ENCODE measurements at regions not wholly inside any gene's neighbourhood (a gene's known extent, or its start where the extent isn't known, plus 50 kb on each side); places are given as distances from the start of the nearest gene placed in this dataset.

- peak; percentile 50 for DNase-seq (ENCODE audit: low spot score)
Measured at GRCh38 chr7:106196460-106197021, 84.4 kb upstream of the SYPL1 start.

GRCh38 chr7:106193661-106194060 lies 81.5 kb upstream of the SYPL1 start:
- no peak for DNase-seq (ENCODE audit: low spot score)

DNA sequence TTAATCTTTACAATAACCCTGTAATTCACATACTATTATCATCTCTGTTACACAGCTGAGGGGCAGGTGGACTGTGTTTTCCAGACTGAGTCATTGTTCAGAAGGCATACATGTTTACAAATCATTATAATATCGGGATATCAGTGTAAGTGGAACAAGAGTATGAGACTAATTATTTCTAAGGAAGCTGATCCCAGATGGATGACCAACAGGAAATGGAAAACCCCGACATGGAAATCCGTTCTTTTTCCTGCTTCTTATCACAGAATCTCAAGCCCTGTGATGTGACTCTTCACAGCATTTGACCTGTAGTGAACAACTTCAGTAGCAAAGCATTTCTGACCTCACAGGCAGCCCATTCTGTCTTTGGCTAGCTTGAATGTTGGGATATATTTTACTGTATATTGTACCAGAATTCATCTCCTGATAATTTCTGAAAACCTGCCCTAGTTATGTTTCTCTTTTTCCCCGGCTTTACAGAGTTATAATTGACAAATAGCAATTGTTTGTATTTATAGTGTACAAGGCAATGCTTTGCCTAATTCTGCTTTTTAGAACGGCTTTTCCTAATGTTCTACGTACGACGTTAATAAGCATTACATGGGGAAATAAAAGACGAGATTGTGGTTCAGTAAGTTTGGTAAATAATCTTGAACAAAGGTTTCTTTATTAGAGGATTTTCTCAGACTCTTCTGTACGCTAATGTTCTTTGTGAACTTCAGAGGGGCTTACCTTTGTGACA lies 78.6 kb upstream of the SYPL1 start:
- DNase-seq (ENCODE audit: low spot score) = no peak

DNA sequence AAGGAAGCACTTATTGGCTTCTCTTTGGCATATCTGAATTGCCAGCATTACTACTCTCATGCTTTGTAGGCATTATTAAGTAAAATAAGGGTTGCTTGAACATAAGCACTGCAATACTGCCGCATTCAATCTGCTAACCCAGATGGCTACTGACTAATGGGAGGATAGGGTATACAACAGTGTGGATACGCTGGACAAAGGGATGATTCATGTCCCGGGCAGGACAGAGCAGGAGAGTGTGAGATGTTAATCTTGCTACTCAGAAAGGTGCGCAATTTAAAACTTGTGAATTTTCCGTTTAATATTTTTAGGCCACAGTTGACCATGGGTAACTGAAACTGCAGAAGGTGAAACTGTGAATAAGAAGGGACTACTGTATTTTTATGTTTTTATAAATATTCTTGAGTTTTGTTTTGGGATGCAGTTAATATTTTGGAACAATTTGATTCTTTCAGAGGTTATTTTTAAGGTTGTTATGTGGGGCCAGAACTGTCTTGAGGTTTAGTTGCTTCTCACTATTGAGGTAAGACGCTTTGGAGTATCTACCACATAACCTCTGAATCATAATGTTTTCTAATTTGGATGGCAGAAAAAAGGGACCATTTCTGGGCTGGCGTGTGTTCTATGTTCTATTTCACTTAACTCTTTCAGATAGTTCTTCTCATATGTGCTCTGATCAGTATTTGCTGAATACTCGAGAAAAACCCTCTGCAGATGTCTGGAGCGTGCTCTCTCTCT lies 75.7 kb upstream of the SYPL1 start:
- DNase-seq (ENCODE audit: low spot score) = no peak

- no peak for DNase-seq (ENCODE audit: low spot score)
Measured at GRCh38 chr7:106185719-106186118, 73.6 kb upstream of the SYPL1 start.

DNA sequence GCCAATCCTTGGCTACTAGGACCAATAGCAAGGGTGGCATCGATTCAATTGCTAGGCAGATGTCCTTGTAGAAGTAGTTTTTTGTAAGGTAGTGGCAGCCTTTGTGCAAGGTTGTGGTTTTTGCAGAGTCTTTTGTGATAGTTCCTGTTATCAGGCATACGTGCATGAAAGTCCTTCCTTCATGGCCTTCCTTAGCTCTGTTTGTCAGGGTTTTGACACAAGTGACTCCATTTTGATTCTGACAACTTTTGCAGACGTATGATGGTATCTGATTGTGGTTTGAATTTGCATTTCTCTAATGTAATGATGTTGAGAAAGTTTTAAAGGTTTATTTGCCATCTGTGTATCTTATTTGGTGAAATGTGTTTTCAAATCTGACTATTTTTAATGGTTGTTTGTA lies 71.8 kb upstream of the SYPL1 start:
- no peak for DNase-seq (ENCODE audit: low spot score)

DNA sequence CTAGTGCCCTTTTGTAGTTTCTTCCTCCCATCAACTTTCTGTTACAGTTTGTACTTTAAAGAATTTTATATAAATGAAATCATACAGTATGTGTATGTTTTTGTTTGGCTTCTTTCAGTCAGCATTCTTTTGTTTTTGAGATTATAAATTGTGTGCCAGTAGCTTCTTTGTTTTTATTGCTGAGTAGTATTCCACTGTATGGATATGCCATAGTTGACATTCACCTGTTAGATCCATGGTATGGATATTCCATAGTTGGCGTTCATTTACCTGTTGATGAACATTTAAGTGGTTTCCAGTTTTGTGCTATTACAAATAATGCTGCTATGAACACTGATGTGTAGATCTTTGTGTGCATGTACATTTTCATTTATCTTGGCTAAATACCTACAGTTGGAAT lies 70.8 kb upstream of the SYPL1 start:
- DNase-seq (ENCODE audit: low spot score) = no peak

DNA sequence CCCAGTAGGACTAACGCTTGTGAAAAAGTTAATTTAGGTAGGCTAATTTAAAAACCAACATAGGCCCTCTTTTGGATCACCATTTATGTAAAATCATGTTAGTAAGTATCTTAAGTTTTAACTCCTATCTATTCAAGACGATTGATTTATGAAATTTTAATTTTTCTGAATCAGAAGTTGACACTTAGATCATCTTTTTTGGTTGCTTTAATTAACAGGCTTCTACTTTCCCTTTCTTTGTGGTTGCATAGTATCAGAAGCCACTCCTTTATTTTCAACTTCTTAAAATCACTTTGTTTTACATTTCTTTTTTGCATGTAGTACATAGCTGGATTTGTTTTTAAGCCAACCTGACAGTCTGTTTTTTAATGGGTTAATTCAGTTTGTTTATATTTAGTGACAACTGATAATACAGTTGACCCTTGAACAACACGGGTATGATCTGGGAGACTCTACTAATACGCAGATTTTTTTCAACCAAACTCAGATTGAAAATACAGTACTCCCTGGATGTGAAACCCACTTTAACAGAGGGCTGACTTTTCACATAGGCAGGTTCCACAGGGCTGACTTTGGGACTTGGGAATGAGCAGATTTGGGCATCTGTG lies 69.7 kb upstream of the SYPL1 start:
- DNase-seq (ENCODE audit: low spot score) = no peak

- no peak for DNase-seq (ENCODE audit: low spot score)
Measured at GRCh38 chr7:106180721-106181120, 68.6 kb upstream of the SYPL1 start.

DNA sequence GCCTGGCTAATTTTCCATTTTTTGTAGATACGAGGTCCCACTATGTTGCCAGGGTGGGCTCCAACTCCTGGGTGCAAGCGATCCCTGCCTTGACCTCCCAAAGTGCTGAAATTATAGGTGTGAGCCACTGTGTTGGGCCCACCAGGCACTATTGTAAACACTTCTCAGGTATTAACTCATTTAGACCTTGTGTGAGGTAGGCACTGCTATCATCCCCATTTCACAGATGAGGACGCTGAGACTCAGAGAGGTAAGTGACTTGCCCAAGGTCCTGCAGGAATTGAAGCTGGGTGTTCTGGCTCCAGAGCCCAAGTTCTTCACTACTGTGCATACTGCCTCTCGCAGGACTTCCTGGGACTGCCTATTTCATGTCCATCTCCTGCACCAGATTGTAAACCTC lies 67.1 kb upstream of the SYPL1 start:
- no peak for DNase-seq (ENCODE audit: low spot score)

GRCh38 chr7:106178593-106179134 lies 66.6 kb upstream of the SYPL1 start:
- DNase-seq (ENCODE audit: low spot score) = no peak

- no peak for DNase-seq (ENCODE audit: low spot score)
Measured at GRCh38 chr7:106177738-106178592, 65.9 kb upstream of the SYPL1 start.

GRCh38 chr7:106177300-106177690 lies 65.2 kb upstream of the SYPL1 start:
- DNase-seq (ENCODE audit: low spot score) = no peak

DNA sequence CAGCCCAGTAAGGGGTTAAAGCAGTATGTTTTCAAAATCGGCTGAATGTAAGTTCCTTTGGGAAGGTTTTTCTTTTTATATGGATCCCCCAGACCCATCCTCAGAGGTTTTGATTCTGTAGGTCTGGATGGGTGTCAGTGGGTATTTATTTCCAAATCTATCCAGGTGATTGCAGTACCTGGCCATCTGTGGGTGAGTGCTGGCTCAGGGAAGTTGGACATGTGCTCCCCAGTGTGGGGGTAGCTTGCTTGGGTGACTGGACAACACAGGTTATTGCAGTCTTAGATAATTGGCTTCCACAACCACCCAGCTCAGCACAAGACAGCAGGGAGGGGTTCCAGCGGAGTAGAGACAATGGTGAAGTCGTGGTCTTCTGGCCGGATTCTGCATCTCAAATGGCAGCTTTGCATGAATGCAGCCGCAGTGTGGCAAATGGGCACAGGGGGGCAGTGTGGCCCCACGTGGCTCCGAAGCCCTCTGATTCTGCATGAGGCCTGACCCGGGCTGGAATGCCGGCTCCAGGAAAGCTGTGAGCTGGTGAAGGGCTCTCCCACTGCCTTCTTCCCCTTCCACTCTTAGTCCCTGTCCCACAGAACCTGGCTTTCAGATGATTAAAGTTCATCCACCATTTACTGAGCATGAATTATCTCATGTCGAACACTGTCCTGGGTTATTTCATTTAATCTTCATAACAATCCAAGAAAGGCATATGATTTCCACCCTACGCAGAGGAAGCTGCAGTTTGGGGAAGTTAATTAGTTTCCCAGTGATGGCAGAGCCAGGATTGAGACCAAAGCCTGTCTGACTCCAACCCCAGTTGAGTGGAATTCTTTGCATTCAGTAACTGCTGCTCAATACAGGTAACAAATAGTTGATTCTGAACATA lies 64.5 kb upstream of the SYPL1 start:
- DNase-seq (ENCODE audit: low spot score) = peak; percentile 74

- no peak for DNase-seq (ENCODE audit: low spot score)
Measured at GRCh38 chr7:106175507-106175906, 63.4 kb upstream of the SYPL1 start.

GRCh38 chr7:106170651-106171050 lies 58.5 kb upstream of the SYPL1 start:
- DNase-seq (ENCODE audit: low spot score) = no peak

GRCh38 chr7:106169821-106170610 lies 57.9 kb upstream of the SYPL1 start:
- DNase-seq (ENCODE audit: low spot score) = no peak

DNA sequence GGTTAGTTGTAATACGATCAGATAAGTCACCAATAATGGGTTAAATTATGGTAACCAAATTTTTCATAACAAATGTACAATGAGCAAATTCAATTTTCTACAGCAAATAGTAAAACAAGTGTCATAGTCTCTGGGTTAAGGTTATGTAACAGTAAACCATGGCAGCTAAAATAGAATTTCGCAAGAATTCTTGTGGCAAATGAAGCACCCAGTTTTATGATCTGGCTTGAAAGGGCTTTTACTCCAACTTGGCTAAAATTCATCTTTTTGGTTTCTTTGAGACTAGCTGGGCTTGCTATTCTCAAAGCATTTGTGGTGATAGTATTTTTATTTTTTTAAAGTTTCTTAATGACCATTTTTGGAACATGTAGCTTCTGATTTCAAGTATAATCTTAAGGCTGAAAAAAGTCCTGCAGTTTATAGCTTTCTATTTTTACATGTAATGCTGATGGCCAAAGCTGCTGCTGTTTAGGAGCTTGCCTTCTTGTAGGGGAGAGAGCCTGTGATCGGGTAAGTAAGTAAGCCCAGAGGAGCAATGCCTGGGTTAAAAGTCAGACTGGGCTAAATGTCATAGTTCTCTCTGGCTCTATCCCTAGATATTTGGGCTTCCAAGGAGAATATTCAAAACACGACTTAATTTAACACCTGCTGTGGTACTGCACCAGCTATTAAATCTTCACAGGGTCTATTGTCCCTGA lies 55.5 kb upstream of the SYPL1 start:
- no peak for DNase-seq (ENCODE audit: low spot score)

DNA sequence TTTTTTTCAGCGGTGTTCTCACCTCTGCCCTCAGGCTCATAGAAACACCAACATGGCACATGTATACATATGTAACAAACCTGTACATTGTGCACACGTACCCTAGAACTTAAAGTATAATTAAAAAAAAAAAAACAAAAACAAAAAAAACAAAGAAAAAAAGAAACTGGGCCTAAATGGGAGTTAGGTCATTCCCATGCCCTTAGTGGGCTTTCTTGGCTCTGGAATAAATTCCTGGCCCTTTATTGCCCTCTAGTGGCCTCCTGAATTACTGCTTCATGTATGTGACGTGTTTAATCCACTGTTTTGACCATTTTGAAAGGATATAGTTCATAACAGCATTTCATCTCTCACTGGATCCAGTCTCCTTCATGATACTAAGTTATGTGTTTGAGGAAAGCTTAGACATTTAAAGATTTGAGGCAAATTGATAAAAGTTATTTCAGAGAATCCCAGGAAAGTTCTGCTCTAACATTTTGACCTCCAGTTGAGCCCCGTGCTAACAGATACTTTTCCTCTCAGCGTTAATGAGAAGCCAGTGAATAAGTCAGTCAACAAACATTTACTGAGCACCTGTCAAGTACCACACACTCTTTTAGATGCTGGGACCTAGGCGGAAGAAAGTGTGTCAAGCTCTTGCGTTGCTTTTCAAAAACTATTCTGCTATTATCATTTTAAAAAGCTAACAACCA lies 54.7 kb upstream of the SYPL1 start:
- DNase-seq (ENCODE audit: low spot score) = peak; percentile 46

Measured in HuH-7 (cell line).